PFSK-1 (cell line): ENCODE measurements at regions not wholly inside any gene's neighbourhood (a gene's known extent, or its start where the extent isn't known, plus 50 kb on each side); places are given as distances from the start of the nearest gene placed in this dataset.

Experiments used
- POLR2AphosphoS5 ChIP-seq: IDR thresholded peaks from 2 replicates; pipeline ENCODE4 v1.6.1; 2012; ENCODE audit warnings: low read depth, mild to moderate bottlenecking, control low read depth, low read length, moderate library complexity
- REST ChIP-seq, 2 experiments: IDR thresholded peaks; 2 replicates each; pipeline versions ENCODE4 v1.6.1 to v1.8.0; 2011 to 2012; ENCODE audit warnings: low read depth in 2 of 2, low read length in 2 of 2, control low read depth in 1 of 2, inconsistent platforms in 1 of 2, mild to moderate bottlenecking in 1 of 2, moderate library complexity in 1 of 2; ENCODE audit not compliant: insufficient read depth in 1 of 2
- TAF1 ChIP-seq: IDR thresholded peaks from 2 replicates; pipeline ENCODE4 v1.6.1; 2012; ENCODE audit warnings: low read length, control low read depth, borderline replicate concordance; ENCODE audit not compliant: insufficient read depth

- TF ChIP-seq POLR2AphosphoS5 (no peak), REST (IDR thresholded peaks at IDR 0.05; ENCODE audit: insufficient read depth in 1 of 2, low read depth in 2 of 2, low read length in 2 of 2) (no peak), TAF1 (no peak)
Measured at GRCh38 chr1:67991546-67991945, 58.9 kb downstream of the DIRAS3 start.
